C4-2B (cell line): ENCODE measurements at regions not wholly inside any gene's neighbourhood (a gene's known extent, or its start where the extent isn't known, plus 50 kb on each side); places are given as distances from the start of the nearest gene placed in this dataset.

Experiments used
- H3K27ac ChIP-seq: fragments of 450-650 bp; 2 replicates; pipeline ENCODE4 v1.5.1; 2017
- ZFX ChIP-seq: fragments of 450-650 bp; IDR thresholded peaks from 2 replicates; pipeline ENCODE4 v1.6.1; 2017
- TF ChIP-seq, protein P1 (sequence below): fragments of 450-650 bp; conservative IDR thresholded peaks from 2 replicates; pipeline ENCODE4 v1.5.1; 2017; ENCODE audit warnings: mild to moderate bottlenecking

- TF ChIP-seq, protein P1, sequence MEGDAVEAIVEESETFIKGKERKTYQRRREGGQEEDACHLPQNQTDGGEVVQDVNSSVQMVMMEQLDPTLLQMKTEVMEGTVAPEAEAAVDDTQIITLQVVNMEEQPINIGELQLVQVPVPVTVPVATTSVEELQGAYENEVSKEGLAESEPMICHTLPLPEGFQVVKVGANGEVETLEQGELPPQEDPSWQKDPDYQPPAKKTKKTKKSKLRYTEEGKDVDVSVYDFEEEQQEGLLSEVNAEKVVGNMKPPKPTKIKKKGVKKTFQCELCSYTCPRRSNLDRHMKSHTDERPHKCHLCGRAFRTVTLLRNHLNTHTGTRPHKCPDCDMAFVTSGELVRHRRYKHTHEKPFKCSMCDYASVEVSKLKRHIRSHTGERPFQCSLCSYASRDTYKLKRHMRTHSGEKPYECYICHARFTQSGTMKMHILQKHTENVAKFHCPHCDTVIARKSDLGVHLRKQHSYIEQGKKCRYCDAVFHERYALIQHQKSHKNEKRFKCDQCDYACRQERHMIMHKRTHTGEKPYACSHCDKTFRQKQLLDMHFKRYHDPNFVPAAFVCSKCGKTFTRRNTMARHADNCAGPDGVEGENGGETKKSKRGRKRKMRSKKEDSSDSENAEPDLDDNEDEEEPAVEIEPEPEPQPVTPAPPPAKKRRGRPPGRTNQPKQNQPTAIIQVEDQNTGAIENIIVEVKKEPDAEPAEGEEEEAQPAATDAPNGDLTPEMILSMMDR = no peak
- TF ChIP-seq ZFX = no peak
- H3K27ac ChIP-seq = no peak overlapping the region
Observed at GRCh38 chr2:217691920-217692666, 310.7 kb downstream of the TNS1 start.

DNA sequence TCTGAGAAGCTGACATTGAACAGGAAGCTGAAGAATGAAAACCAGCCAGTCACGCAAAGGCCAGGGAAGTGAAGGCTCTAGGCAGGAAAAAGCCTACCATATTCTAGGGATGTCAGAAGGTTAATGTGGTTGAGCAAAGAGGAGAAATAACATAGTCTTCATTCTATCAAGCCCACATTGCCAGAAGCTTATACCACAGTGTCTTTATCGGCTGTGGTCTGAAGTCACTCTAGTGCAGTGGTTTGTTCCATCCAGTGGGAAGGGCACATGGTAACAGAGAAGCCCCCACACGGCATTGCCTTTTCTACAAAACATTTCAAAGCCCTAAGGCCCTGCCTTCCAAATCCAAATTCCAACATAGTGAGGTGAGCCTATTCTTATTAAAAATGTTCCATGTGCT lies 311.3 kb downstream of the TNS1 start:
- TF ChIP-seq, protein P1 = no peak
- TF ChIP-seq ZFX = no peak
- no peak overlapping the region for H3K27ac ChIP-seq

DNA sequence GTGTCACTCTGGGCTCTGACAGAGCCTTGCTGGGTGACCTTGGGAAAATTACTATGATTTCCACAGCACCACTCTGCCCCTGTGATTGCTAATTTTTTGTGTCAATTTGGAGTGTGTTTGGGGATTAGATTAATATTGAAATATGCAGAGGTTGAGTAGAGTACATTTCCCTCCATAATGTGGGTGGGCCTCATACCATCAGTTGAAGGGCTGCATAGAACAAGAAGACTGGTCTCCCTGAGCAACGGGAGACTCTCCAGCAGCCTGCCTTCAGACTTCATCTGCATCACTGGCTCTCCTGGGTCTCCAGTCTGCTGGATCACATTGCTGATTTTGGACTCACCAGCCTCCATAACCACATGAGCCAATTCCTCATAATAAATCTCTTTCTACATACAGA lies 313.7 kb downstream of the TNS1 start:
- no peak for TF ChIP-seq ZFX
- TF ChIP-seq, protein P1 = no peak
- no peak overlapping the region for H3K27ac ChIP-seq

GRCh38 chr2:217688494-217688893 lies 314.3 kb downstream of the TNS1 start:
- H3K27ac ChIP-seq = no peak overlapping the region
- TF ChIP-seq ZFX = no peak
- TF ChIP-seq, protein P1 = no peak

DNA sequence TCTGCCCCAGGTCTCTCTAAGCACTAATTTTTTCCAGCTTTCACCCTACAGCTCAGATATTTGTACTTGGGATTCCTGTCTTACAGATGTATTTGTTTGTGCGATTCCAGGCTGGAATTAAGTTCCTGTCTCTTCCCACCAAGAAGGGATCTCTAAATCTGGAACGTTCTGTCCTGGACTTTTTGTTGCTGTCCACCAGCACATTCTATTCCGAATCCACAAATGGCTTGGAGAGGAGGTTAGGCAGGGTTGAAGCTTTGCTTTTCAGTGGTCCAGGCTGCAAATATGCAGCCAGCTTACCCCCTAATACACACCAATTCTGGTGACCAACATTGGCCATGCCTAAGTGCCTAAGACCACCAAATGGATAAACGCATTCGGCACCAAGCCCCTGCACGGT lies 315.0 kb downstream of the TNS1 start:
- H3K27ac ChIP-seq = no peak overlapping the region

DNA sequence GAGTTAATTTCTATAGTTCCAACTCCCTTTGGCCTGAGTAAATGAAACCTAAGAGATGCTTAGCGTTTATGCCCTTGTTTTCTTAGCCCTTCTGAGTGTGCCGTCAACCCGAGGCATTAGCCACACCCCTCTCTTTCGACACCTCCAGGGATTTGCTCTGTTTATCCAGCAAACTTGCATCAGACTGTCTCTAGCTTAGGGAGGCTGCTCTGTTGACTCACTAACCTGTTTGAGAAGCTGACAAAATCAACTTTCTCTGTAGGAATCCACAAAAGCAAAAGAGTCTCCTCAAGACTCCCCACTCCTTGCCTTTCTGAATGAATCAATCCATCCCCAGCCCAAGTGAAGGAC lies 317.6 kb downstream of the TNS1 start:
- H3K27ac ChIP-seq = no peak overlapping the region

More for the DNA sequence above, 315.0 kb downstream of the TNS1 start:
- no peak for TF ChIP-seq ZFX

DNA sequence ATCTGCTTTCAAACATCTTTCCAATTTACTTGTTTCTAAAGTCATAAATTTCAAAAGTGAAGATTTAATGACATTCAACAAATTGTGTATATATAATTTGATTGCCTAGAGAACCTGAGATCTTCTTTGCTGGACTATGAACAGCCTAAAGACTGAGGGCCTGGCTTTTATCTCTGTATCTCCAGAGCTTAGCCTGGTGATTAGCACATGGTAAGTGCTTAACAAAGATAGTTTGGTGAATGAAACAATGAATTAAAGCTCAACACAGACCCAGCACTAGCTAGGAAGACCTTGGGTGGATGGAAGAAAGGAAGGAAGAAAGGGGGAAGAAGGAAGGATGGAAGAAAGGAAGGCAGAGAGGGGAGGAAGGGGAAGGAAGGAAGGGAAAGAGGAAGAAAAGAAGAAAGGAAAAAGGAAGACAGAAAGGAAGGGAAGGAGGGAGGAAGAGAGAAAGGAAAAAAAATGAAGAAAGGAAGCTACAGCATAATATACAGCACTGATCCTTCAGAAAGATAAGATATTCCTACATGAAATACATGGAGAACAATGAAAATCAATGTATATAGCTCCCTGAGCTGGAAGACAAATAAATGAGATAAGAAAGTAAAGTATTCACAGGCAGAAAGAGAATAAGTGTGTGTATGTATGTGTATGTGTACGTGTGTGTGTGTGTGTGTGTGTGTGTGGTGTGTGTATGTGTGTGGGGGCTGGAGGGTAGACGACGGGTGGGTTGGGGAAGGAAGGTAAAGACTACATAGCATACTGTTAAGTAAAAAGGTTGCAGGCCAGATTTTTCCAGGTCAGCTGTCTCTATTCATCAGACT lies 318.2 kb downstream of the TNS1 start:
- no peak overlapping the region for H3K27ac ChIP-seq
- no peak for TF ChIP-seq ZFX
- TF ChIP-seq, protein P1 = no peak

More for the DNA sequence above, 317.6 kb downstream of the TNS1 start:
- TF ChIP-seq, protein P1 = no peak
